Choroid plexus epithelial cell (primary cell): ENCODE measurements at regions not wholly inside any gene's neighbourhood (a gene's known extent, or its start where the extent isn't known, plus 50 kb on each side); places are given as distances from the start of the nearest gene placed in this dataset.

ENCODE experiments used
- DNase-seq: peaks from one replicate; pipeline ENCODE4 v3.0.0-alpha.2; 2010; ENCODE audit warnings: low read depth
- H3K4me3 ChIP-seq: 2 replicates; pipeline ENCODE4 v1.5.1; 2011; ENCODE audit warnings: low read depth, mild to moderate bottlenecking, control low read depth, low read length, moderate library complexity
- CTCF ChIP-seq: conservative IDR thresholded peaks from 2 replicates; pipeline ENCODE4 v1.5.1; 2011; ENCODE audit warnings: low read depth, mild to moderate bottlenecking, control low read depth, inconsistent platforms, low read length, moderate library complexity

DNA sequence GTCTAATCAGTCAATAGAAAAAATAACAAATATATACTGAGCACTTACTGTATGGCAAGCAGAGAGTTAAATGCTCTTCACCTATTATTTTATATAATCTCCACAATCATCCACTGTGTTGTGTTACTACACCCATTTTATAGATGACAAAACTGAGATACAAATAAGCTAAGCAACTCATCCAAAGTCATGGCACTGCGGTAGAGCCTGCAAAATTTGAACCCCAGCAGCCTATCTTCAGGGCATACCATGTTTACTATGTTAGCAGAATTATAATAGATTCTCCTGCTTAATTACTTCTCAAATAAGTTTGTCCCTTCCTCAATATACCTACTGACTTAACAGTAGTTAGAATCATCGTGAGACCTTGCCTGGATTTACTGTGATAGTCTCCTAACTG, 53.6 kb upstream of the PCED1B start:
- DNase-seq: no peak
- no peak overlapping the region for H3K4me3 ChIP-seq
- TF ChIP-seq CTCF: no peak

GRCh38 chr12:47026291-47026690, 53.1 kb upstream of the PCED1B start:
- no peak for DNase-seq
- H3K4me3 ChIP-seq: no peak overlapping the region
- TF ChIP-seq CTCF: no peak
